Ovary (tissue), 3 donors: ENCODE measurements at regions not wholly inside any gene's neighbourhood (a gene's known extent, or its start where the extent isn't known, plus 50 kb on each side); places are given as distances from the start of the nearest gene placed in this dataset.

Experiments used
- CTCF ChIP-seq, 3 donors: fragments of 450-650 bp in 2 of 3; fragments of 200-600 bp in 1 of 3; IDR thresholded peaks; one replicate each; pipeline versions ENCODE4 v1.5.1 to v1.8.0; 2016 to 2022; ENCODE audit warnings: antibody characterized with exemption in 3 of 3, mild to moderate bottlenecking in 1 of 3
- EP300 ChIP-seq: sonication (generic); formaldehyde crosslinking; IDR thresholded peaks from one replicate; pipeline ENCODE4 v1.6.1; 2017; ENCODE audit warnings: antibody characterized with exemption
- POLR2A ChIP-seq: fragments of 450-650 bp; IDR thresholded peaks from one replicate; pipeline ENCODE4 v1.6.1; 2017; ENCODE audit warnings: antibody characterized with exemption, mild to moderate bottlenecking, moderate library complexity
- donor health status: DM: no; HTN: no; CAD: no.

GRCh38 chr16:14374451-14375131 lies 255.5 kb downstream of the PARN start:
- TF ChIP-seq CTCF (IDR thresholded peaks at IDR 0.05) (no peak), POLR2A (no peak), EP300 (no peak)
